H1 (cell line): ENCODE measurements at regions not wholly inside any gene's neighbourhood (a gene's known extent, or its start where the extent isn't known, plus 50 kb on each side); places are given as distances from the start of the nearest gene placed in this dataset.
A peak's percentile ranks its signal among the peaks of the same experiment; 100 is the strongest.

Experiments used
- CTCF ChIA-PET: fragments of 300-600 bp; sonication (Branson Sonifier 250); formaldehyde crosslinking; loops from one replicate; lab custom pipeline; 2021; ENCODE audit not compliant: partially characterized antibody; lab: Charles Lee
- POLR2A ChIA-PET: fragments of 300-600 bp; sonication (Branson Sonifier 250); formaldehyde crosslinking; loops from one replicate; lab custom pipeline; 2021; ENCODE audit warnings: inconsistent platforms; ENCODE audit not compliant: partially characterized antibody; lab: Charles Lee
- DNase-seq, 2 experiments: peaks; one replicate each; pipeline versions ENCODE4 v3.0.0 to v3.0.0-alpha.2; 2010 to 2022; ENCODE audit warnings: low spot score in 2 of 2, low read depth in 1 of 2, mixed read lengths in 1 of 2
- FAIRE-seq: peaks from 2 replicates; lab custom pipeline; 2011; peaks lifted over from hg19 to GRCh38; lab: Jason Lieb, UNC
- H2AFZ ChIP-seq: 2 replicates; pipeline ENCODE4 v1.8.1; 2012; ENCODE audit warnings: low read length, inconsistent platforms
- H2AK5ac ChIP-seq: 2 replicates; pipeline ENCODE4 v1.6.1; 2013; ENCODE audit warnings: low read depth, low read length
- H2BK120ac ChIP-seq: replicated peaks from 2 replicates; pipeline ENCODE3; 2013; ENCODE audit warnings: low read depth, low read length, inconsistent platforms
- H2BK12ac ChIP-seq: 2 replicates; pipeline ENCODE4 v1.6.1; 2013; ENCODE audit warnings: low read depth, low read length
- H2BK15ac ChIP-seq: 2 replicates; pipeline ENCODE4 v1.6.1; 2013; ENCODE audit warnings: low read length
- H2BK20ac ChIP-seq: 2 replicates; pipeline ENCODE4 v1.6.1; 2013; ENCODE audit warnings: low read length
- H2BK5ac ChIP-seq: 2 replicates; pipeline ENCODE4 v1.6.1; 2013; ENCODE audit warnings: low read depth, low read length
- H3K14ac ChIP-seq: 2 replicates; pipeline ENCODE4 v1.6.1; 2013; ENCODE audit warnings: inconsistent platforms; ENCODE audit not compliant: insufficient read length
- H3K18ac ChIP-seq: 2 replicates; pipeline ENCODE4 v1.6.1; 2013; ENCODE audit warnings: low read length; ENCODE audit errors: extremely low read depth
- H3K23ac ChIP-seq: 2 replicates; pipeline ENCODE4 v1.6.1; 2013; ENCODE audit warnings: inconsistent platforms; ENCODE audit not compliant: insufficient read length
- H3K23me2 ChIP-seq: 2 replicates; pipeline ENCODE4 v1.6.1; 2013; ENCODE audit warnings: low read depth, low read length
- H3K27ac ChIP-seq: 2 replicates; pipeline ENCODE4 v1.6.1; 2011; ENCODE audit warnings: low read depth, low read length, inconsistent platforms
- H3K27me3 ChIP-seq, 4 experiments: replicated peaks in 1 of 4; 1 replicate in 1 of 4; 2 replicates in 3 of 4; pipeline versions ENCODE4 v1.6.1 to v1.8.1; 2011 to 2013; ENCODE audit warnings: low read length in 3 of 4, mild to moderate bottlenecking in 3 of 4, inconsistent platforms in 2 of 4, mixed read lengths in 2 of 4, moderate library complexity in 1 of 4; ENCODE audit not compliant: control insufficient read depth in 3 of 4, insufficient read depth in 3 of 4; ENCODE audit errors: extremely low read depth in 1 of 4
- H3K36me3 ChIP-seq, 4 experiments: 2 replicates each; pipeline versions ENCODE4 v1.6.1 to v1.8.1; 2011 to 2013; ENCODE audit warnings: mild to moderate bottlenecking in 4 of 4, low read length in 3 of 4, moderate library complexity in 2 of 4, control low read depth in 1 of 4, inconsistent platforms in 1 of 4; ENCODE audit not compliant: insufficient read depth in 4 of 4, control insufficient read depth in 2 of 4
- H3K4ac ChIP-seq: replicated peaks from 2 replicates; pipeline ENCODE3; 2013; ENCODE audit warnings: low read length, low read depth, mixed read lengths, inconsistent platforms; ENCODE audit not compliant: insufficient read length
- H3K4me1 ChIP-seq, 4 experiments: replicated peaks in 1 of 4; 1 replicate in 1 of 4; 2 replicates in 3 of 4; pipeline versions ENCODE4 v1.6.1 to v1.8.1; 2011 to 2013; ENCODE audit warnings: low read length in 3 of 4, inconsistent platforms in 2 of 4, mixed read lengths in 1 of 4; ENCODE audit not compliant: insufficient read depth in 4 of 4, control insufficient read depth in 3 of 4
- H3K4me2 ChIP-seq, 2 experiments: 2 replicates each; pipeline versions ENCODE4 v1.6.1 to v1.8.1; 2011 to 2013; ENCODE audit warnings: low read depth in 2 of 2, low read length in 2 of 2, control low read depth in 1 of 2, inconsistent platforms in 1 of 2, mild to moderate bottlenecking in 1 of 2; ENCODE audit not compliant: insufficient read depth in 1 of 2
- H3K4me3 ChIP-seq, 4 experiments: fragments of 200-600, 300-600 bp in 1 of 4; sonication (generic), shearing (Covaris generic), sonication (Bioruptor Twin) in 1 of 4; 2 replicates each; pipeline versions ENCODE4 v1.5.1 to v1.8.1; 2011 to 2016; ENCODE audit warnings: low read length in 4 of 4, low read depth in 3 of 4, control low read depth in 2 of 4, inconsistent platforms in 2 of 4, mild to moderate bottlenecking in 2 of 4, mixed read lengths in 1 of 4, moderate library complexity in 1 of 4; ENCODE audit not compliant: insufficient read depth in 2 of 4; ENCODE audit errors: extremely low read depth in 1 of 4
- H3K56ac ChIP-seq: replicated peaks from 2 replicates; pipeline ENCODE3; 2013; ENCODE audit warnings: low read depth, mild to moderate bottlenecking, mixed read lengths, low read length, inconsistent platforms; ENCODE audit not compliant: insufficient read length
- H3K79me1 ChIP-seq: 2 replicates; pipeline ENCODE4 v1.6.1; 2013; ENCODE audit warnings: low read depth, low read length, control low read depth
- H3K79me2 ChIP-seq, 2 experiments: 2 replicates each; pipeline versions ENCODE4 v1.6.1 to v1.8.1; 2012 to 2013; ENCODE audit warnings: low read length in 2 of 2, mild to moderate bottlenecking in 2 of 2, inconsistent platforms in 1 of 2; ENCODE audit not compliant: insufficient read depth in 2 of 2, control insufficient read depth in 1 of 2
- H3K9ac ChIP-seq, 4 experiments: replicated peaks in 1 of 4; 1 replicate in 1 of 4; 2 replicates in 3 of 4; pipeline versions ENCODE4 v1.6.1 to v1.8.1; 2011 to 2013; ENCODE audit warnings: low read depth in 3 of 4, low read length in 3 of 4, control low read depth in 2 of 4, mild to moderate bottlenecking in 2 of 4, moderate library complexity in 2 of 4, inconsistent platforms in 1 of 4; ENCODE audit errors: extremely low read depth in 1 of 4
- H3K9me3 ChIP-seq, 2 experiments: 2 replicates each; pipeline versions ENCODE4 v1.6.1 to v1.8.1; 2012 to 2013; ENCODE audit warnings: mild to moderate bottlenecking in 2 of 2, moderate library complexity in 2 of 2, control low read depth in 1 of 2, inconsistent platforms in 1 of 2, low read depth in 1 of 2, low read length in 1 of 2, mixed read lengths in 1 of 2; ENCODE audit not compliant: insufficient read depth in 2 of 2
- H4K20me1 ChIP-seq, 2 experiments: replicated peaks in 1 of 2; 2 replicates each; pipeline versions ENCODE3 to v1.8.1; 2011 to 2013; ENCODE audit warnings: inconsistent platforms in 2 of 2, low read length in 2 of 2, mild to moderate bottlenecking in 1 of 2; ENCODE audit not compliant: insufficient read depth in 2 of 2, control insufficient read depth in 1 of 2
- H4K5ac ChIP-seq: 2 replicates; pipeline ENCODE4 v1.6.1; 2013; ENCODE audit warnings: low read length, low read depth, mixed read lengths, inconsistent platforms; ENCODE audit not compliant: insufficient read length
- H4K8ac ChIP-seq: 2 replicates; pipeline ENCODE4 v1.8.0; 2013; ENCODE audit warnings: mild to moderate bottlenecking, moderate library complexity, low read length, inconsistent platforms; ENCODE audit not compliant: insufficient read depth; ENCODE audit errors: extremely low read depth
- H4K91ac ChIP-seq: replicated peaks from 2 replicates; pipeline ENCODE3; 2013; ENCODE audit warnings: low read length, mixed read lengths, inconsistent platforms; ENCODE audit not compliant: insufficient read length
- CTCF ChIP-seq, 3 experiments: IDR thresholded peaks; 1 replicate in 2 of 3; 2 replicates in 1 of 3; pipeline versions ENCODE4 v1.5.1 to v1.6.1; 2011; ENCODE audit warnings: low read length in 3 of 3, mild to moderate bottlenecking in 3 of 3, inconsistent platforms in 2 of 3, low read depth in 1 of 3, moderate library complexity in 1 of 3; ENCODE audit not compliant: insufficient read depth in 1 of 3; ENCODE audit errors: control extremely low read depth in 1 of 3
- FOSL1 ChIP-seq: IDR thresholded peaks from 2 replicates; pipeline ENCODE4 v1.6.1; 2011; ENCODE audit warnings: mild to moderate bottlenecking, low read depth, low read length, moderate library complexity; ENCODE audit not compliant: insufficient read depth
- GABPA ChIP-seq: IDR thresholded peaks from 2 replicates; pipeline ENCODE4 v1.6.1; 2011; ENCODE audit warnings: mild to moderate bottlenecking, low read length, moderate library complexity, borderline replicate concordance; ENCODE audit not compliant: insufficient read depth
- NANOG ChIP-seq: IDR thresholded peaks from 2 replicates; pipeline ENCODE4 v1.6.1; 2011; ENCODE audit warnings: low read length, low read depth, mild to moderate bottlenecking, inconsistent platforms; ENCODE audit not compliant: insufficient read depth, poor library complexity, severe bottlenecking
- RXRA ChIP-seq: IDR thresholded peaks from 2 replicates; pipeline ENCODE4 v1.6.1; 2011; ENCODE audit warnings: low read depth, mild to moderate bottlenecking, low read length, moderate library complexity; ENCODE audit not compliant: insufficient read depth
- WGBS, 2 experiments: shearing (Covaris generic) in 1 of 2; methylation state at CpG; one replicate each; pipeline versions ENCODE4 v1.1.6 to v1.1.7; 2013 to 2015; ENCODE audit warnings: low lambda C conversion rate in 2 of 2, mixed read lengths in 2 of 2, inconsistent platforms in 1 of 2, low coverage in 1 of 2, missing lambda C conversion rate in 1 of 2; ENCODE audit not compliant: insufficient replicate concordance in 2 of 2, insufficient coverage in 1 of 2, insufficient read length in 1 of 2; ENCODE audit errors: extremely low coverage in 1 of 2, missing lambda C conversion rate in 1 of 2; 5-methylcytosine and 5-hydroxymethylcytosine counted together

GRCh38 chr19:20431826-20432225 is 133.8 kb downstream of the ZNF737 start:
- Histone ChIP-seq H2BK15ac (no peak overlapping the region), H3K9ac (no peak overlapping the region), H3K79me1 (no peaks in the 10 kb centered on the region), H4K91ac (no peak overlapping the region), H4K8ac (no peak overlapping the region), H2BK120ac (no peak overlapping the region), H4K20me1 (no peaks in the 10 kb centered on the region), H3K27me3 (no peaks in the 10 kb centered on the region), H3K18ac (no peak overlapping the region), H3K56ac (no peak overlapping the region), H3K4me3 (no peak overlapping the region), H2AFZ (peak overlapping the region; percentile 62), H2AK5ac (no peak overlapping the region), H3K4ac (no peak overlapping the region), H3K14ac (no peak overlapping the region), H3K9me3 (no peaks in the 10 kb centered on the region), H3K36me3 (no peaks in the 10 kb centered on the region), H3K4me2 (no peak overlapping the region), H3K23ac (no peak overlapping the region), H3K27ac (no peak overlapping the region), H3K79me2 (no peaks in the 10 kb centered on the region), H2BK12ac (no peak overlapping the region), H2BK5ac (no peak overlapping the region), H4K5ac (no peak overlapping the region), H2BK20ac (no peak overlapping the region), H3K23me2 (no peaks in the 10 kb centered on the region), H3K4me1 (0 out of 7 replicates have a peak, but pooled peaks cover 0 to 2% (median 0%) of the 10 kb centered on the region in 4 experiments)
- 87% methylated on average over 5 of the region's 5 CpGs; no CpG with 5 or more reads in 1 of the 2 experiments for WGBS, 2 experiments
- TF ChIP-seq RXRA = no peak
- TF ChIP-seq CTCF (IDR thresholded peaks at IDR 0.05; ENCODE audit: control extremely low read depth in 1 of 3, insufficient read depth in 1 of 3, low read depth in 1 of 3, low read length in 3 of 3) = no peak
- no peak for TF ChIP-seq FOSL1
- no peak for TF ChIP-seq NANOG
- TF ChIP-seq GABPA = no peak
- ChIA-PET POLR2A (no interaction called here), CTCF (no interaction called here)
- FAIRE-seq = no peak
- no peak for DNase-seq
